Prostate gland (tissue), 2 donors: ENCODE measurements at regions not wholly inside any gene's neighbourhood (a gene's known extent, or its start where the extent isn't known, plus 50 kb on each side); places are given as distances from the start of the nearest gene placed in this dataset.

Experiments used
- POLR2A ChIP-seq: fragments of 450-650 bp; IDR thresholded peaks from one replicate; pipeline ENCODE4 v1.6.1; 2016; ENCODE audit warnings: antibody characterized with exemption, mild to moderate bottlenecking
- POLR2AphosphoS5 ChIP-seq: sonication (generic); formaldehyde crosslinking; IDR thresholded peaks from one replicate; pipeline ENCODE4 v1.6.1; 2017; ENCODE audit warnings: antibody characterized with exemption
- TF ChIP-seq, protein P1 (sequence below), 4 experiments: fragments of 200-600 bp in 2 of 4; fragments of 450-650 bp in 2 of 4; sonication (generic) in 2 of 4; IDR thresholded peaks; 1 replicate in 3 of 4; 2 replicates in 1 of 4; pipeline ENCODE4 v1.5.1; 2016 to 2019; ENCODE audit warnings: antibody characterized with exemption in 4 of 4, mild to moderate bottlenecking in 2 of 4, moderate library complexity in 2 of 4

GRCh38 chr17:63075969-63076368 is 109.9 kb downstream of the TANC2 start:
- TF ChIP-seq, protein P1, sequence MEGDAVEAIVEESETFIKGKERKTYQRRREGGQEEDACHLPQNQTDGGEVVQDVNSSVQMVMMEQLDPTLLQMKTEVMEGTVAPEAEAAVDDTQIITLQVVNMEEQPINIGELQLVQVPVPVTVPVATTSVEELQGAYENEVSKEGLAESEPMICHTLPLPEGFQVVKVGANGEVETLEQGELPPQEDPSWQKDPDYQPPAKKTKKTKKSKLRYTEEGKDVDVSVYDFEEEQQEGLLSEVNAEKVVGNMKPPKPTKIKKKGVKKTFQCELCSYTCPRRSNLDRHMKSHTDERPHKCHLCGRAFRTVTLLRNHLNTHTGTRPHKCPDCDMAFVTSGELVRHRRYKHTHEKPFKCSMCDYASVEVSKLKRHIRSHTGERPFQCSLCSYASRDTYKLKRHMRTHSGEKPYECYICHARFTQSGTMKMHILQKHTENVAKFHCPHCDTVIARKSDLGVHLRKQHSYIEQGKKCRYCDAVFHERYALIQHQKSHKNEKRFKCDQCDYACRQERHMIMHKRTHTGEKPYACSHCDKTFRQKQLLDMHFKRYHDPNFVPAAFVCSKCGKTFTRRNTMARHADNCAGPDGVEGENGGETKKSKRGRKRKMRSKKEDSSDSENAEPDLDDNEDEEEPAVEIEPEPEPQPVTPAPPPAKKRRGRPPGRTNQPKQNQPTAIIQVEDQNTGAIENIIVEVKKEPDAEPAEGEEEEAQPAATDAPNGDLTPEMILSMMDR (IDR thresholded peaks at IDR 0.05), result no peak
- TF ChIP-seq POLR2A (no peak), POLR2AphosphoS5 (no peak)
